ENCODE measurements at regions not wholly inside any gene's neighbourhood (a gene's known extent, or its start where the extent isn't known, plus 50 kb on each side); places are given as distances from the start of the nearest gene placed in this dataset.

- no peak overlapping the region for H3K9ac ChIP-seq (ENCODE audit: low read length)
- H2AFZ ChIP-seq (ENCODE audit: low read length), result no peak overlapping the region
- no peak overlapping the region for H3K27ac ChIP-seq (ENCODE audit: low read depth, low read length, poor library complexity, severe bottlenecking)
- H3K9me2 ChIP-seq (ENCODE audit: low read depth, low read length), result no peaks in the 10 kb centered on the region
- H3K4me3 ChIP-seq (ENCODE audit: low read depth, low read length, poor library complexity, severe bottlenecking), result no peak overlapping the region
- no peaks in the 10 kb centered on the region for H3K36me3 ChIP-seq (ENCODE audit: insufficient read depth, low read length)
- no peaks in the 10 kb centered on the region for H4K20me1 ChIP-seq (ENCODE audit: insufficient read depth, low read length)
- H3K9me3 ChIP-seq (ENCODE audit: low read length), result no peaks in the 10 kb centered on the region
- H3K4me2 ChIP-seq (ENCODE audit: low read length), result no peak overlapping the region
- no peaks in the 10 kb centered on the region for H3F3A ChIP-seq (ENCODE audit: insufficient read depth, low read length)
- TF ChIP-seq EZH2 (IDR thresholded peaks at IDR 0.05; ENCODE audit: borderline replicate concordance, low read length) (no peak), CTCF (IDR thresholded peaks at IDR 0.05; ENCODE audit: low read length) (no peak)
- H3K79me2 ChIP-seq (ENCODE audit: insufficient read depth, low read length), result no peaks in the 10 kb centered on the region
- no peaks in the 10 kb centered on the region for H3K27me3 ChIP-seq (ENCODE audit: insufficient read depth, low read length)
- H3K4me1 ChIP-seq (ENCODE audit: insufficient read depth, low read length, severe bottlenecking), result no peaks in the 10 kb centered on the region
These were observed 862.0 kb downstream of the PCDH18 start for GRCh38 chr4:136670265-136670664.

GRCh38 chr4:136664988-136665387, 867.3 kb downstream of the PCDH18 start:
- H3F3A ChIP-seq (ENCODE audit: insufficient read depth, low read length), result no peaks in the 10 kb centered on the region
- H3K9ac ChIP-seq (ENCODE audit: low read length), result no peak overlapping the region

GRCh38 chr4:136662539-136662938, 869.8 kb downstream of the PCDH18 start:
- Histone ChIP-seq H3K36me3 (ENCODE audit: insufficient read depth, low read length) (no peaks in the 10 kb centered on the region), H3K4me2 (ENCODE audit: low read length) (no peak overlapping the region), H3K27me3 (ENCODE audit: insufficient read depth, low read length) (no peaks in the 10 kb centered on the region), H2AFZ (ENCODE audit: low read length) (no peak overlapping the region), H3K9me2 (ENCODE audit: low read depth, low read length) (no peaks in the 10 kb centered on the region), H3K9me3 (ENCODE audit: low read length) (no peaks in the 10 kb centered on the region), H3K79me2 (ENCODE audit: insufficient read depth, low read length) (no peaks in the 10 kb centered on the region), H3K27ac (ENCODE audit: low read depth, low read length, poor library complexity, severe bottlenecking) (no peak overlapping the region), H4K20me1 (ENCODE audit: insufficient read depth, low read length) (no peaks in the 10 kb centered on the region), H3K4me3 (ENCODE audit: low read depth, low read length, poor library complexity, severe bottlenecking) (no peak overlapping the region), H3K4me1 (ENCODE audit: insufficient read depth, low read length, severe bottlenecking) (no peaks in the 10 kb centered on the region), H3F3A (ENCODE audit: insufficient read depth, low read length) (no peaks in the 10 kb centered on the region), H3K9ac (ENCODE audit: low read length) (no peak overlapping the region)
- TF ChIP-seq EZH2 (IDR thresholded peaks at IDR 0.05; ENCODE audit: borderline replicate concordance, low read length) (no peak), CTCF (IDR thresholded peaks at IDR 0.05; ENCODE audit: low read length) (no peak)

More at GRCh38 chr4:136664988-136665387, 867.3 kb downstream of the PCDH18 start:
- H2AFZ ChIP-seq (ENCODE audit: low read length), result no peak overlapping the region
- no peaks in the 10 kb centered on the region for H4K20me1 ChIP-seq (ENCODE audit: insufficient read depth, low read length)
- H3K36me3 ChIP-seq (ENCODE audit: insufficient read depth, low read length), result no peaks in the 10 kb centered on the region
- no peak overlapping the region for H3K4me3 ChIP-seq (ENCODE audit: low read depth, low read length, poor library complexity, severe bottlenecking)
- no peak for TF ChIP-seq CTCF (IDR thresholded peaks at IDR 0.05; ENCODE audit: low read length)
- TF ChIP-seq EZH2 (IDR thresholded peaks at IDR 0.05; ENCODE audit: borderline replicate concordance, low read length), result no peak
- H3K27ac ChIP-seq (ENCODE audit: low read depth, low read length, poor library complexity, severe bottlenecking), result no peak overlapping the region
- no peaks in the 10 kb centered on the region for H3K4me1 ChIP-seq (ENCODE audit: insufficient read depth, low read length, severe bottlenecking)
- H3K4me2 ChIP-seq (ENCODE audit: low read length), result no peak overlapping the region
- no peaks in the 10 kb centered on the region for H3K27me3 ChIP-seq (ENCODE audit: insufficient read depth, low read length)
- no peaks in the 10 kb centered on the region for H3K79me2 ChIP-seq (ENCODE audit: insufficient read depth, low read length)
- no peaks in the 10 kb centered on the region for H3K9me3 ChIP-seq (ENCODE audit: low read length)
- H3K9me2 ChIP-seq (ENCODE audit: low read depth, low read length), result no peaks in the 10 kb centered on the region

Measured in OCI-LY1 (cell line).